Stimulated activated CD8-positive, alpha-beta memory T cell treated with anti-CD3 and anti-CD28 coated beads, Interleukin-15, amount 100 ng/mL, for 4 hours (primary cell): ENCODE measurements at regions not wholly inside any gene's neighbourhood (a gene's known extent, or its start where the extent isn't known, plus 50 kb on each side); places are given as distances from the start of the nearest gene placed in this dataset.
"Not testable (repeated sequence)": the region's sequence is repeated elsewhere in the genome, so short reads cannot be mapped to it uniquely, and the experiment has no call there.

Source experiments
- DNase-seq, 2 donors: peaks; one replicate each; pipeline ENCODE4 v3.0.0-alpha.2; 2020; ENCODE audit warnings: low read depth in 2 of 2

DNA sequence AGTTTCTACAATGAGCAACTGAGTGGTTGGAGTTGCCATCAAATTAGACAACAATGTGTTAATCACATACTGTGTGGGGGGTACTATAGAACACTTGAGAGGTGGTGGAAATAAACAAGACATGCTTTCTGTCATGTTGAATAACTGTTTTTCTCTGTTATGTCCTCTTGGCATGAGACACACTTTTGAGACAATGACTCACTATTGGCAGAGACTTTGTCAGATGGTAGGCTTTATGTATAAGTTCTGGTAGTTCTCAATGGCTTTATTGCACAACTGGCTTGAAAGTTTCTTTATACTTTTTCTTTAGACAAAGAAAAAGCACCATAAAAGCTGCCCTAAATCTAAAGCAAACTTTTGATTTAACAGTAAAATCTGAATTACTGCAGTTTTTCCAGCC, 578.7 kb downstream of the ADCYAP1 start:
- DNase-seq, result no peak

DNA sequence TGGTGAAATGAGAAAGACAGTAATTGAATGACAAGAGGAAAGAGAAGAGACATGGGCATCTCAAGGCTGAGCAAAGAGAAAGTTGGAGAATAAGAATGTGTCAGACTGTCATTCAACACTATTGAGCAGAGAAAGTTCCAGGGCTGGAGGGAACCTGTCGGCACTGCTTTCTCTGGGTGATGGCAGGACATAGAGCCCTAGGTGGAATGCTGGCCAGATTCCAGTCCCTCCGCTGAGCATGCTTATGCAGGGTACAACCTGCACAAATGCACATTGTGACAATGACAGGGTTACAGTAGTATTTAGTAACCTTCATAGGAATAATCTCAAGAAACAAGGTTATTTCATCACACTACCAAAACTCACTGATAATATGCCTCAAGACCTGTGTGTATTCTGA, 582.8 kb downstream of the ADCYAP1 start:
- no peak for DNase-seq

- no peak for DNase-seq
Measured at GRCh38 chr18:1488394-1488793, 583.7 kb downstream of the ADCYAP1 start.

- DNase-seq, result no peak
Measured at GRCh38 chr18:1488957-1489356, 584.3 kb downstream of the ADCYAP1 start.

- no peak for DNase-seq
Measured at GRCh38 chr18:1495387-1495786, 590.7 kb downstream of the ADCYAP1 start.

- no peak for DNase-seq
Measured at GRCh38 chr18:1496096-1496495, 591.4 kb downstream of the ADCYAP1 start.

GRCh38 chr18:1498216-1498615, 593.5 kb downstream of the ADCYAP1 start:
- no peak for DNase-seq

DNA sequence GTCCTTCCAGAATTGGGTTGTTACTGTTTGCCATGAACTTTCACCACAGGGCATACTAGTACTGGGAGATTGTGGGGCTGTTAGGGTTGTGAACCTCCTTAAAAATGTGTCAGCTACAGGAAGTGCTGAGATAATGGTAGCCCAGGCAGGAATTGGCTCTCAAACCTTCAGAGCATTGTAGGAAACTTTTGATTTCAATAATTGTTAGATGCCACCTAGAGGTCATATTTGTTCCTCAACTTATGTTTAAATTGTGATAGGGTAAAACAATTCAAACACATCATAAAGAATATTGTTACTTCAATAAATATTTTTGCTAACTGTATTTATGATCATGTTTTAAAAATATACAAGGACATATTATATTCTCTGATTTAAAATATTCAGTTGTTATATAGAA, 594.6 kb downstream of the ADCYAP1 start:
- no peak for DNase-seq

DNA sequence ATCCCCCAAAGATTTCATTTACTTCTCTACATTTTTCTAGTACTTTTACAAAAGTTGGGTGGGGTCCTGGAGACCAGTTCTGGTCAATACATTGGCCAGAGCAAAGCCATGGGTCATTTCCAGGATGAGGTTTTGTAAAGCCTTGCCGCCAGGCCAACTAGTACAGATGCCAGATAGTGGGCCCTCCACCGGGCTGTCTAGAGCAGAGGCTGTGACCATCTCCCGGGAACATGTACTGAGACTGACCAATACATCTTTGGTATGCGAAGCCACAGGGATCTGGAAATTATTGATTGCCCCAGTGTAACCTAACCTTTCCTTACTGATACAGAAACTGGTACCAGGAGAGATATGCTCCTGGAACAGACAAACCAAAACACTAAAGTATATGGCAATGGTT, 599.2 kb downstream of the ADCYAP1 start:
- no peak for DNase-seq

- no peak for DNase-seq
Measured at GRCh38 chr18:1505856-1506255, 601.2 kb downstream of the ADCYAP1 start.

DNA sequence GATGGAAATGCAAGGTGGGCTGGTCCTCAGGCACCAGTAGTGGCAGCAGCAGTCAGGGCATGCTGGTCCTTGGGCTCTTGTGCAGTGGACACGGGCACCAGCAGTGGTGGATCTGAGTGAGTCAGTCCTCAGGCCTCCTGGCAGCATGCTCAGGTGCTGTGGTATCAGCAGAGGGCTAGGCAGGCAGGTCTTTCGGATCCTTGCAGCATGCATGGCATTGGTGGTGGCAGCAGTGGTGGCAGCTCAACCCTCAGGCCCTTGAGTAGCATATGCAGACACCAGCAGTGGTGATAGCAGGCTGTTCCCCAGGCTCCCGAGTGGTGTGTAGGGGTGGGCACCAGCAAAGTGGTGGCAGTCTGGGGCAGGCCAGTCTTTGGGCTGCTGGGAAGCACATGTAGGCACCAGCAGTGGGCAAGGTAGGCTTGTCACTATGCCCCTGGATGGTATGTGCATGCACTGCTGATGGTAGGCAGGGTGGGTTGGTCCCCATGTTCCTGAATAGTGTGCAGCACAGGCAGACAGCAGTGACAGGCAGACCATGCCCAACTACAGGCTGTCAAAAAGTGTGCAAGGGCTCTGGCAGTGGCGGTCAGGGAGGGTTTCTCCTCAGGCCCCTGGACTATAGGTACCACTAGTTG, 606.0 kb downstream of the ADCYAP1 start:
- DNase-seq, result no peak

GRCh38 chr18:1511619-1512311, 607.1 kb downstream of the ADCYAP1 start:
- no peak for DNase-seq

- no peak for DNase-seq
Measured at GRCh38 chr18:1513519-1513918, 608.8 kb downstream of the ADCYAP1 start.

- DNase-seq, result not testable (repeated sequence)
Measured at GRCh38 chr18:1521588-1522248, 617.0 kb downstream of the ADCYAP1 start.

GRCh38 chr18:1522249-1522615, 617.6 kb downstream of the ADCYAP1 start:
- no peak for DNase-seq

GRCh38 chr18:1526991-1527390, 622.3 kb downstream of the ADCYAP1 start:
- no peak for DNase-seq

GRCh38 chr18:1527805-1528204, 623.1 kb downstream of the ADCYAP1 start:
- DNase-seq, result no peak

GRCh38 chr18:1528447-1528846, 623.8 kb downstream of the ADCYAP1 start:
- no peak for DNase-seq

GRCh38 chr18:1528964-1529509, 624.4 kb downstream of the ADCYAP1 start:
- DNase-seq, result no peak

GRCh38 chr18:1530650-1531049, 626.0 kb downstream of the ADCYAP1 start:
- DNase-seq, result no peak

DNA sequence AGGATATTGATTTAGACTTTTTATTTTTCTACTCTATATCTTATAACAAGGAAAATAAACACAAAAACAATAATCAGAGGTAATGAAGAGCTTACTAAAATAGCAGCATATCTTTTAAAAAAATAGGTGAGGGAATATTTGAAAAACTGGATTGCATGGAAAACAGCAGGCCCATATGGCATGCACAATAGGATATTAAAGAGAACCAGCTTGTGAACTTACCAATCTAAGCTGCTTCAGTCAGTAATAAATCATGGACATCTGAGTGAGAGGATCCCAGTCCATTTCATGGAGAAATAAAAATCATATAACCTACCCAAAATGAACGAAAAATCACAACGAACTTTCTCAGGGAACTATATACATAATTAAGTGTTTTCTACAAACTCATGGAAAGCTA, 634.6 kb downstream of the ADCYAP1 start:
- no peak for DNase-seq

DNA sequence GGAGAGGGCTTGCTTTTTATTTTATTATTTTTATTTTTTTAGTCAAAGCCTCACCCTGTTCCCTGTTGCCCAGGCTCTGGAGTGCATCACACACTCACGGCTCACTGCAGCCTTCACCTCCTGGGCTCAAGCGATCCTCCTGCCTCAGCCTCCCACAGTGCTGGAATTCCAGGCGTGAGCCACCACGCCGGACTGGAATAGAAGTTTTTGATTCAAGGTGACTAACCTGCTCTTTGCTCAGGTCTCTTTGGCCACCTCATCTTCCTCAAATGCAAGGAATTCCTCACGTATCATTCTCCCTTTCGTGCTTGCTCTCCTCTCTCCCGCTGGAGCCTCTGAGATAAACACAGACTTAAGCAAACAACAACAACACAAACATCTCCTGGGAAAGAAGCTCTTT, 636.8 kb downstream of the ADCYAP1 start:
- DNase-seq, result no peak

- no peak for DNase-seq
Measured at GRCh38 chr18:1542230-1542774, 637.6 kb downstream of the ADCYAP1 start.
